Neural progenitor cell (in vitro differentiated cells): ENCODE measurements at regions not wholly inside any gene's neighbourhood (a gene's known extent, or its start where the extent isn't known, plus 50 kb on each side); places are given as distances from the start of the nearest gene placed in this dataset.

Experiments
- CTCF ChIP-seq: fragments of 200-600 bp; sonication (generic); IDR thresholded peaks from 2 replicates; pipeline ENCODE4 v1.5.1; 2017; ENCODE audit warnings: antibody characterized with exemption, mild to moderate bottlenecking
- EZH2 ChIP-seq: fragments of 200-600 bp; sonication (generic); IDR thresholded peaks from 2 replicates; pipeline ENCODE4 v1.6.1; 2017; ENCODE audit warnings: antibody characterized with exemption, mild to moderate bottlenecking, moderate library complexity
- EZH2phosphoT487 ChIP-seq: fragments of 200-600 bp; sonication (generic); IDR thresholded peaks from 2 replicates; pipeline ENCODE4 v1.6.1; 2017; ENCODE audit warnings: antibody characterized with exemption

DNA sequence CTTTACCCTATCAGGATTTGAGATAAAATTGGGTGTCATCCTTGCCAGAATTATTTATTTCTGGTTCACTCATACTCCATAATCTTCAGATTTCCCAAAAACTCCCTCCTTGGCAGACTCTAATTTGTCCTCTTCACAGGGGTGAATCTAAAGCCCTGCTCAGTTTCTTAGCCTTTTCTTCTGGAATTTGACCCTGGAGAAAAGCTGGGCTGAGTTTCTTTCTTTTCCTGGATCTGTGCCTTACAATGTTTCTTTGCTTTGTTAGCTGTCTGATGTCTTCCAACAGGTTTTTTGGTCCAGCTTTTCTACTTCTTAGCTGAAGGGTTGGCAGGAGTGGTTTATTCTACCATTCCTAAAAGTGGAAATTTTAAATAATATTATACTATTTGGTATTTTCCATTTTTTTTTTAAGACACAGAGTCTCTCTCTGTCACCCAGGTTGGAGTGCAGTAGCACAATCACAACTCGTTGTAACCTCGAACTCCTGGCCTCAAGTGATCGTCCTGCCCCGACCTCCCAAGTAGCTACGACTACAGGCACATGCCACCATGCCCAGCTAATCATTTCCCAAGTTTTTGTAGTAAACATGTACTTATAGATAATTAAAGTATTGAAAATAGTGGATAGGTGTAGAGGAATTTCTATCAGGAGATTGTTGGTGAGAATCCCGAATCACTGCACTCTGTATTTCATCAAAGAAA, 138.4 kb upstream of the TWIST2 start:
- no peak for TF ChIP-seq CTCF
- no peak for TF ChIP-seq EZH2
- TF ChIP-seq EZH2phosphoT487, result no peak
